HG02870 (cell line): ENCODE measurements at regions not wholly inside any gene's neighbourhood (a gene's known extent, or its start where the extent isn't known, plus 50 kb on each side); places are given as distances from the start of the nearest gene placed in this dataset.

ENCODE experiments used
- ATAC-seq: cut with Tn5 transposase; IDR thresholded peaks from one replicate; pipeline ENCODE4 v1.9.1; 2021; ENCODE audit warnings: mild to moderate bottlenecking, moderate library complexity; ENCODE audit not compliant: unreplicated experiment

DNA sequence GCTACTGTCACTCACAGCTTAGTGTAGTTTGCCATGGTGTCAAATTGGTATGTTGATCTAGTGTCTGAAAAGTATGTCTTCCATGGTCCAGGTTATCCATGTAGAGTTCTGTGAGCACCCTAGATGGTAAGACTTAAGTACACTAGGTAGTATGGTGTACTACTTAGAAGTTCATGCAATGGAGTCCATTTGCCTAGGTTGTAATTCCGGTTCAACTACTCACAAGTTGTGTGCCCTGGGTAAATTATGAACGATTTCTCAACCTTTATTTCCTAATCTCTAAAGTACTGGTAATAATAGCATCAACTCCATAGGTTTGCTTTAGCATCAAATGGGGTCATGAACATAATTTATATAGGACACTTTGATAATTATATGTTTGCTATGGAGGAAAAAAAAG is 666.2 kb upstream of the CELF2 start:
- no peak for ATAC-seq

DNA sequence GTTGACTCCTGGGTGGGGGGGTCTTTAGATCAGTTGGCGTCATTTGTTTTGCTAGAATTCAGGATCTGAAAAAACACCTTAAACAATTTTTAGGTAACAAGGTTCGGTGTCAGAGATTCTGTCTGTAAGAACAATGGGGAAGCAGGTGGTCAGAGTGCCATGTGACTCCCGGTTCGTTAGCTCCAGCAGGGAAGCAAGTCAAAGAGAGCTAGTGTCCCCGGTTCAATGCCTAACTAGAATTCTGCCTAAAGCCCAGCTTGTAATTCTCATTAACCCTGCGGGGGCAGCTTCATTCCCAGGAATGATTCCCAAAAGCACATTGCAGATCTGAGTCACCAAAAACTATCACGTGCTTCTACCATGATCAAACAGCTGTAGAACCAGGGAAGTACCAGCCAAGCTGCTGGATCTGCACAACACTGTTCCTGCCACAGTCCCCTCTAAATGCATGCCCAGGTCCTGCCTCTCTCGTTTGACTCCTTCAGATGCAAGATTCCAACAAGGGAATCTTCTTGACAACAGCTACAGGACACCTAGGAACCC is 664.3 kb upstream of the CELF2 start:
- no peak for ATAC-seq

DNA sequence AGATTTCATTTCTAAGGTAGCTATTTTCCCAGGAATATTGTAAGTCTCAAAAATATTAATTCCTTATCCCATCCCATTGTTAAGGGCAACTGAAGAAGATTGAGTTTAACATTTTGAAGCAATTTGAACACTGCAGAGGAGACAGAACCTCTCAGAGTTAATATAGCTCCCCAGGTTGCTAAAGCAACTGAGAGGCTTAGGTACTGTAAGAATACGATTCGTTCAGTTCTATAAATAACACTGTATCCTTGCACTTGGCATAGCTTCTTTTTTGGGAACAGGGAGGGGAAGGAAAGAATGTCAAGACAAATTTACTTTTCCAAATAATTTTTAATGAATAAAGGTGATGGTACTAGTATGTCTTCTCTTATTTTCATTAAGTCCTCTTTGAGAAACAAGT is 658.4 kb upstream of the CELF2 start:
- ATAC-seq = no peak

DNA sequence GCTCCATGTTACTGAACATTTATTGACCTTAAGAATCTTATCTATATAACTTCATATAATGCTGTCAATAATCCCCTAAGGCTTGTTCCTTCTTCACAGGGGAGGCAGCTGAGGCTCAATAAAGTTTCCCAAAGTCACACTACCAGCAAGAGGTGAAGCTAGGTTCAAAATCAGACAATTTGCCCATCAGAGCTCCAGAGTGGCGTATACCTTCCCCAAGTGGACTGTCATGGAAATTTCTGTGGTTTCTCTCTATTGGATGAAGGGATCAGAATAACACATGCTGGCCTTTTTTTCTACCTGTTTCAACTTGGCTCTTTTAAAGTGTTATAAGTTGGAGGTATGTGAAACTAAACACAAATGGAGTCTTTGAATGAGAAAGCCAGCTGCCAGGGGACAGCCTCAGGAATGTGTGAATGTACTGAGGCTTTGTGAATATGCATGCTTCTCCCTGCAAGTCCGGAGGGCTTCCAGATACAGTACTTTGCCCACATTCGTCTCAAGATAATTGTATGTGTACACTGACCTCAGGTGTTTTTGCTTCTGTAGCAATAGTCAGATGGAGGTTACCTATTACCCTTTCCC is 656.3 kb upstream of the CELF2 start:
- ATAC-seq = no peak

- no peak for ATAC-seq
Measured at GRCh38 chr10:10362800-10363199, 654.9 kb upstream of the CELF2 start.

GRCh38 chr10:10363217-10363616 is 654.5 kb upstream of the CELF2 start:
- ATAC-seq = no peak

GRCh38 chr10:10364902-10365301 is 652.8 kb upstream of the CELF2 start:
- no peak for ATAC-seq

- ATAC-seq = no peak
Measured at GRCh38 chr10:10365676-10366075, 652.0 kb upstream of the CELF2 start.

DNA sequence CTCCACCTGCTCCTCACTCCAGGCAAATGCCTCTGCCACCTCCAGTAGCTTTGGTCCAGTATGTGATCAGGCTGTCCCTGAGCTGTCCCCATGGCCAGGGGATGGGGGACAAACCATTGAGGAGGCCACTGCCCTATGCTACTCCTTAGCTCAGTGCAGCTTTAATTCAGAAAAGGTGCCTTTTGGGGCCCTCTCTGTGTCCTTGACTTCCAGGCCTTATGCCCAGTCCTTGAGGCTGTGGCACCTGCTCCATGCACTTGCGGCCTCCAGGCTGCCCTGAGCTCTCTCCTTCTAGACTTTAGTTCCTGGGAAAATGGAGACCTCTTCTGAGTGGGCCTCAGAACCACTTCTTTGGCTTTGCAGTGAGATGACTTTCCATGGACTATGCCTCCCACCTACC is 650.8 kb upstream of the CELF2 start:
- ATAC-seq = no peak

GRCh38 chr10:10367264-10367663 is 650.4 kb upstream of the CELF2 start:
- ATAC-seq = no peak

GRCh38 chr10:10368951-10369576 is 648.6 kb upstream of the CELF2 start:
- no peak for ATAC-seq

DNA sequence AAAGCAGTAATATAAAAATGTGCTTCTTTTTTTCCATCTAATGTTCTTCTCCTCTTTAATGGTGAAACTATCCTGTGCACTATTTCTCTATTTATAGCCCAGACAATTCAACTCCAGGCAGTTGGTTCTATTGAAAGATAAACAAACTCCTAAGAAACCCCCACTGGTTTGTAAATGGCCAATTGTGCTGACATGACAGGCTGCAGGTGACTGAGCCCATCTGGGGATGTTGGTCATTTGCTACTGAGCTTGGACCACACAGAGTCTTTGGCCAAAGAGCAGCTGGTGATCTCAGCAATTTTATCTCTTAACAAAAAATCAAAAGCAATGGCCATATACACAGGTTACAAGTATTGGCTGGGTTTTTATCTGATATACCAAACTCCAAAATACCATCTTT is 631.8 kb upstream of the CELF2 start:
- no peak for ATAC-seq

DNA sequence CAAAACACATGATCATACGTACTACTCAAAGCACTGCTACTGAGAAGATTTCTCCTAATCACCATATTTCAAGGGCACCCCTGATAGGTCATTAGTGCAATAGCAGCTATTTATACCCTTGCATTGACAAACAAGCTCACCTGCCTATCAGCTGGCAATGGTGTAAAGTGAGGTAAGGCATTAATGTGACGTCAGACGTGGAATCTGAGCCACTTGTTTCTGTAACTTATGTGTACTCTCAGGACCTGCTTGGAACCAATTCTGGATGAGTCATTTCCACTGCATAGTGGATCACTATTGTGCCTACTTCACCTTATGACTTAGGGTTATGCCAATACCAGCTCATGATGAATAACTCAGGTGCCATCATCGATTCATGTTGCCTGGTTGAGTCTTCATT is 628.5 kb upstream of the CELF2 start:
- ATAC-seq = no peak

DNA sequence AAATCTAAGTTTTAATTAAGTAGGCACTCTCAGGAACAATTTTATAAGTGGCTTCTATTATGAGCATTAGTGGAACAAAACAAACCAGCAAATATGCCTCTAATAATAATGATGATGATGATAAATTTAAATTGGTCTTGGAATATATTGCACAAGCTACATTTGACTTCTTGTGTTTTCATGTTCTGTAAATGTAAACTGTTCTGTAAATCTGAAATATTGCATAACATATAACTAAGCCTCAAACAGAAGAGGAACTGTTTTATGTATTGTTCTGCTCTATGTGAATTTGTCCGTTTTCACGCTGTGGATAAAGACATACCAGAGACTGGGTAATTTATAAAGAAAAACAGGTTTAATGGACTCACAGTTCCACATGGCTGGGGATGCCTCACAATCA is 625.2 kb upstream of the CELF2 start:
- ATAC-seq = no peak

DNA sequence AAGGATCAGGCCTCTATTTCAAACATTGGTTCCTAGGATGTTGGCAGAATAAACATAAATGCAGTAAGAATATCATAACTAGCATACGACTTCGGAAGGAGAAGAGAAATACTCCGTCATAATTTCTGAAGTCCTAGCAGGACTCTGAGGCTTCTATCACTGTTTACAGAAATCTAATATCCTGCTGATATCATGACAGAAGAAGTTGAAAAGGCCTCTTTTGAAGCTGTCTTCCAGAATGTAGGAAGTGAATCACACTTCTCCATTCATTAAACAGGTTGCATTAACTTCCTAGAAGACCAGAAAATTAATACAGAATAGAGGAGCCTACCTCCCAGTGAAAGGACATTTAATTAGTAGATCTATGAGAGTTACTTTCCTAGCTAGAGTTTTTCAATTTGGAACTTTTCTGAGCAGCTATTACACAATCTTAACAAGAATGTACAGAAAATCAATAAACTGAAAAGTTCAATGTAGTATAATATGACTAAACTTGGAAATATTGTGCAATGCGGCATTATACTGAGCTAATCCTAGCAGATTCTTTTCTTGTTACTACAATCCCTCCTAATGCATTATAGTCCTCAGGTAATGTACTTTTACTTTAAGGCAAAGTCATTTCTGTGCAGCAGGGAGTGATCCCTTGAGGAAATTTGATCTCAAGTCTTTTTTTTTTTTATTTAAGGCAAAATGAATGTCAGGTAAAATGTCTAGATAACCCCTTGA is 622.6 kb upstream of the CELF2 start:
- ATAC-seq = no peak

DNA sequence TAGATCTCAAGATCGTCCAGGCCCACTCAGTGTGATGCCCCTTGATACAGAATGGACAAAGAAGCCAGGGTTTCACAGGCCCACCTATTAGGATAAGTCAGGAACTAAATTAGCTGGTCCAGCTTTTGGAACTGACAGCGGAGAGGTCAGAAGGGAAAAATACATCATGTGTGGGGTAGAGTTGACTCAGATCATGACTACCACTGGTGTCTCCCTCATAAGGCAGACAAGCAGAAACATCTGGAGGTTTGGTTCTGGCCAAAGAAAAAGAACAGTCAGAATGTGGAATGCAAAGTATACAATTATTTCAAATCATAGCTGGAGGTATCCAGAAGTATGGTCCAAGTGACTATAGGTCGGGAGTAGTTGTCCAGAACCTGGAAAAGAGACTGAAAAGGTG is 621.1 kb upstream of the CELF2 start:
- ATAC-seq = no peak

- ATAC-seq = no peak
Measured at GRCh38 chr10:10397906-10398305, 619.8 kb upstream of the CELF2 start.

- no peak for ATAC-seq
Measured at GRCh38 chr10:10403762-10404161, 613.9 kb upstream of the CELF2 start.

- ATAC-seq = no peak
Measured at GRCh38 chr10:10417671-10418070, 600.0 kb upstream of the CELF2 start.

GRCh38 chr10:10418387-10418786 is 599.3 kb upstream of the CELF2 start:
- ATAC-seq = peak; percentile 95

GRCh38 chr10:10421071-10421470 is 596.6 kb upstream of the CELF2 start:
- ATAC-seq = no peak

GRCh38 chr10:10431422-10432066 is 586.1 kb upstream of the CELF2 start:
- ATAC-seq = no peak
